ENCODE measurements at regions not wholly inside any gene's neighbourhood (a gene's known extent, or its start where the extent isn't known, plus 50 kb on each side); places are given as distances from the start of the nearest gene placed in this dataset.

GRCh38 chr10:129131457-129132132, 335.4 kb upstream of the MGMT start:
- Histone ChIP-seq H3K27me3 (ENCODE audit: control insufficient read depth in 3 of 3, insufficient read depth in 3 of 3, low read length in 2 of 3) (peaks cover 0 to 5% (median 4%) of the 10 kb centered on the region in 3 donors), H3K4me3 (no peak overlapping the region), H3K36me3 (ENCODE audit: control insufficient read depth in 4 of 4, insufficient read depth in 4 of 4, low read length in 4 of 4) (no peaks in the 10 kb centered on the region), H3K9ac (ENCODE audit: insufficient read depth in 1 of 2, low read length in 2 of 2) (no peak overlapping the region), H3K27ac (ENCODE audit: low read depth in 1 of 2, low read length in 1 of 2) (no peak overlapping the region), H3K9me3 (ENCODE audit: control insufficient read depth in 4 of 4, insufficient read depth in 3 of 4, low read length in 3 of 4) (peaks cover 0 to 3% (median 0%) of the 10 kb centered on the region in 4 donors), H3K4me1 (ENCODE audit: control insufficient read depth in 5 of 5, insufficient read depth in 5 of 5, low read length in 5 of 5) (peaks cover 0 to 21% (median 0%) of the 10 kb centered on the region in 5 donors)
- DNase-seq (no peak), ATAC-seq (ENCODE audit: insufficient read depth, low FRiP score) (no peak)
- 78 to 88% methylated on average over 12 of the region's 12 CpGs for WGBS, 2 donors
- no peak for TF ChIP-seq CTCF (IDR thresholded peaks at IDR 0.05; ENCODE audit: control extremely low read depth, extremely low read depth)

- Histone ChIP-seq H3K27ac (ENCODE audit: low read depth in 1 of 2, low read length in 1 of 2) (no peak overlapping the region), H3K9me3 (ENCODE audit: control insufficient read depth in 4 of 4, insufficient read depth in 3 of 4, low read length in 3 of 4) (peaks cover 0 to 3% (median 0%) of the 10 kb centered on the region in 4 donors), H3K4me1 (ENCODE audit: control insufficient read depth in 5 of 5, insufficient read depth in 5 of 5, low read length in 5 of 5) (peaks cover 0 to 21% (median 0%) of the 10 kb centered on the region in 5 donors), H3K9ac (ENCODE audit: insufficient read depth in 1 of 2, low read length in 2 of 2) (no peak overlapping the region), H3K36me3 (ENCODE audit: control insufficient read depth in 4 of 4, insufficient read depth in 4 of 4, low read length in 4 of 4) (no peaks in the 10 kb centered on the region), H3K27me3 (ENCODE audit: control insufficient read depth in 3 of 3, insufficient read depth in 3 of 3, low read length in 2 of 3) (peaks cover 4 to 10% (median 4%) of the 10 kb centered on the region in 3 donors), H3K4me3 (no peak overlapping the region)
- ATAC-seq (ENCODE audit: insufficient read depth, low FRiP score) (no peak), DNase-seq (no peak)
- no peak for TF ChIP-seq CTCF (IDR thresholded peaks at IDR 0.05; ENCODE audit: control extremely low read depth, extremely low read depth)
- WGBS, 2 donors, result 85 to 91% methylated on average over 5 of the region's 5 CpGs
Measured at GRCh38 chr10:129133856-129134255, 333.2 kb upstream of the MGMT start.

GRCh38 chr10:129134371-129134770, 332.7 kb upstream of the MGMT start:
- Histone ChIP-seq H3K9me3 (ENCODE audit: control insufficient read depth in 4 of 4, insufficient read depth in 3 of 4, low read length in 3 of 4) (peaks cover 0 to 4% (median 0%) of the 10 kb centered on the region in 4 donors), H3K4me3 (no peak overlapping the region), H3K9ac (ENCODE audit: insufficient read depth in 1 of 2, low read length in 2 of 2) (no peak overlapping the region), H3K27me3 (ENCODE audit: control insufficient read depth in 3 of 3, insufficient read depth in 3 of 3, low read length in 2 of 3) (peaks cover 4 to 13% (median 9%) of the 10 kb centered on the region in 3 donors), H3K4me1 (ENCODE audit: control insufficient read depth in 5 of 5, insufficient read depth in 5 of 5, low read length in 5 of 5) (peaks cover 0 to 21% (median 0%) of the 10 kb centered on the region in 5 donors), H3K36me3 (ENCODE audit: control insufficient read depth in 4 of 4, insufficient read depth in 4 of 4, low read length in 4 of 4) (no peaks in the 10 kb centered on the region), H3K27ac (ENCODE audit: low read depth in 1 of 2, low read length in 1 of 2) (no peak overlapping the region)
- 77 to 92% methylated on average over 11 of the region's 11 CpGs for WGBS, 2 donors
- no peak for TF ChIP-seq CTCF (IDR thresholded peaks at IDR 0.05; ENCODE audit: control extremely low read depth, extremely low read depth)
- ATAC-seq (ENCODE audit: insufficient read depth, low FRiP score) (no peak), DNase-seq (no peak)

Data from lung (tissue), 11 donors.